ENCODE measurements at regions not wholly inside any gene's neighbourhood (a gene's known extent, or its start where the extent isn't known, plus 50 kb on each side); places are given as distances from the start of the nearest gene placed in this dataset.

- no peak for DNase-seq
Measured at GRCh38 chr6:44500074-44500473, 112.6 kb downstream of the CDC5L start.

GRCh38 chr6:44503471-44503870, 116.0 kb downstream of the CDC5L start:
- DNase-seq = no peak

- DNase-seq = no peak
Measured at GRCh38 chr6:44504301-44504791, 116.8 kb downstream of the CDC5L start.

GRCh38 chr6:44505751-44506150, 118.2 kb downstream of the CDC5L start:
- no peak for DNase-seq

GRCh38 chr6:44507014-44507413, 119.5 kb downstream of the CDC5L start:
- no peak for DNase-seq

GRCh38 chr6:44508646-44509045, 121.1 kb downstream of the CDC5L start:
- DNase-seq = no peak

GRCh38 chr6:44511126-44511525, 123.6 kb downstream of the CDC5L start:
- no peak for DNase-seq

- DNase-seq = no peak
Measured at GRCh38 chr6:44512868-44513741, 125.6 kb downstream of the CDC5L start.

- no peak for DNase-seq
Measured at GRCh38 chr6:44514085-44514484, 126.6 kb downstream of the CDC5L start.

- DNase-seq = no peak
Measured at GRCh38 chr6:44514576-44515193, 127.2 kb downstream of the CDC5L start.

- DNase-seq = no peak
Measured at GRCh38 chr6:44522871-44523270, 135.4 kb downstream of the CDC5L start.

- DNase-seq = no peak
Measured at GRCh38 chr6:44524476-44525227, 137.1 kb downstream of the CDC5L start.

GRCh38 chr6:44525761-44526351, 138.3 kb downstream of the CDC5L start:
- DNase-seq = no peak

GRCh38 chr6:44527181-44527580, 139.7 kb downstream of the CDC5L start:
- DNase-seq = no peak

GRCh38 chr6:44527583-44528369, 140.3 kb downstream of the CDC5L start:
- DNase-seq = no peak

- no peak for DNase-seq
Measured at GRCh38 chr6:44528370-44528644, 140.8 kb downstream of the CDC5L start.

GRCh38 chr6:44528716-44529115, 141.2 kb downstream of the CDC5L start:
- DNase-seq = no peak

GRCh38 chr6:44529146-44529905, 141.8 kb downstream of the CDC5L start:
- no peak for DNase-seq

- DNase-seq = no peak
Measured at GRCh38 chr6:44530209-44530909, 142.9 kb downstream of the CDC5L start.

- no peak for DNase-seq
Measured at GRCh38 chr6:44530910-44531234, 143.4 kb downstream of the CDC5L start.

- DNase-seq = no peak
Measured at GRCh38 chr6:44531442-44532015, 144.0 kb downstream of the CDC5L start.
